GM03348 (cell line): ENCODE measurements at regions not wholly inside any gene's neighbourhood (a gene's known extent, or its start where the extent isn't known, plus 50 kb on each side); places are given as distances from the start of the nearest gene placed in this dataset.
"Not testable (repeated sequence)": the region's sequence is repeated elsewhere in the genome, so short reads cannot be mapped to it uniquely, and the experiment has no call there.

Experiments used
- DNase-seq: peaks from one replicate; pipeline ENCODE4 v3.0.0; 2012; ENCODE audit warnings: low spot score

DNA sequence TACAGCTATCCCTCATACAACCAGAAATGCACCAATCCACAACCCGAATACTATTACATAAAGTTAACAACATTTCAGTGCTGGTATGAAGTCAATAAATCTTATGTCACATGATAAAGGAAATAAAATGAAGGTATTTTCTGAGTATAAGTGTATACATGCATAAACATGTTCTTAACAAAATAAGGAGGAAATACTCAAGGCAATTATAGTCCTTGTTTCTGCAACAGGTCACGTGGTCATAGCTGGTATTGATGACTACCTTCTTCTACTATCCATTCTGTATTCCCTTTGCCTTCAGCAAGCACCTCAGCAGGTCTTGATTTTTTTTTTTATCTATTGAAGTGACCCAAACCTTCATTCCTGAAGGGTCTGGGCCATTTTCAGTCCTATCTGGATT, 675.6 kb downstream of the RPL10L start:
- DNase-seq = no peak

GRCh38 chr14:45972416-45972815, 679.2 kb downstream of the RPL10L start:
- DNase-seq = no peak

DNA sequence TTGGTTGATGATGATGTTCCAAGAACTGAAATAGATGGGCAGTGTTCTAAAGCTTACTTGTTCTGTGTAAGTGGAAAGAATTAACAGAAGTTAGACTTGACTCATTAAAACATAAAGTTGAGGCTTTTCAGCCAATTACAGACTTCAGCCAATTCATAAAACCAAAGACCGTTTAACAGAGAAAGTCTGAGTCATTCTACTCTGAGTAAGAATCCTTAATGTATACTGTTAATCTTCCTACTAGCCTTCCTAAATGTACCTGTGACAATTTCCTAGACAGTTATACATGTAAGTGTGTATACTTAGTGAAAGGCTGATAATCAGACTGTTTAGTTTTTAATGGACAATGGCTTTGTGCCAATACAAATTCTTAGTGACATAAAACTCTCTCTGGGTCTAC, 681.0 kb downstream of the RPL10L start:
- no peak for DNase-seq

DNA sequence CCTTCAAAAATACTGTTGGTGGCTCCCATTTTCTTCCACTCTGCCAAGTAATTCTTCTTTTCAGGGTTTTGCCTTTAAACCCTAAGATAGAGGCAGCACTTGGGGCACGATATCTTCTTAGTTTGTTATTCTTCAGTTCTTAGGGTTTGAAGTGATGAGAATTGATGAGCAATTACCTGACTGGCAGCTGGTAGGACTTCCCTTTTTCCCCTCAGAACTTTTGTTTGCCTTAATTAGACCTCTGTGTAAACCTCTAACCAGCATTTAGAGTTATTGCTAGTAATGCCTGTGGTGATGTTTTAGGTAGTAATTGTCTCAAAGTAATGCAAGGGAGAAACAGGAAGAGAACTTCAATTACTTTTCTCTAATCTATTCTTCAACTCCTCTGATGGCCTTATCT, 683.5 kb downstream of the RPL10L start:
- no peak for DNase-seq

- DNase-seq = no peak
These were observed 696.5 kb upstream of the MIS18BP1 start for GRCh38 chr14:45949479-45949878.

DNA sequence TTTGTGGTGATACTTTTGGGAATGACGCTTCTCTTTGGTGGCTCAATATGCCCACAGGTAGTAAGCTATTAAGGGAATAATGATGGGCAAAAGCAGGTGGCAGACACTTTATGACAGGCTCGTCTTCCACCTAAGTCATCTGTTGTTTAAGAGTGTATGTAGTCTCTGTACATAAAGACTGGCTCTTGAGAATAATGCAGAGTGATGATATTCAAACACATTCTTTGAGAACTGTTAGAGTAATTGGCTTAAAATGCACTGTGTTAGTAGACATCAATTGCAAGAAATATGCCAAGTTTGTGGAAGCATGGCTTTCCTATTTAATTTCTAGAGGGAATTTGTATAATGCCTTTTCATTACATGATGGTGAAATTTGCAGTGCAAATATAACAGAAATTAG, 694.8 kb upstream of the MIS18BP1 start:
- DNase-seq = no peak

DNA sequence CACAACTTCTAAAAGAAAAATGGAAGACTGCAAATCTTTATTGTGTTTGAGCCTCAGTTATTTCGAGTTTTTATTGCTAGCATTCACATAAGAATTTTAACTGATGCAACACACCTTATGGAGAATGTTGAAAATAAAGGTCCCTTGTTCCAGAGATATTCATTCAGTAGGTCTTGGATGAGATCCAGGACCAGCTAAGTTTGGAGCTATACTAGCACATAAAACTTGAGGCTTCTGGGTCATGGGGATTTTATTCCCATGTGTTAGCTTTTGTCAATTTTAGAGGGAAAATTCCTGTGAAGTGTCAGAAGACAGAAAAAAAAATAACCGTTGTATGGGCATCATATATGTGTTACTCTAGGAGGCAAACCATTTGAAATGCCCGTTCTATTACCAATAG, 693.2 kb upstream of the MIS18BP1 start:
- DNase-seq = no peak

GRCh38 chr14:45940318-45940717, 687.3 kb upstream of the MIS18BP1 start:
- DNase-seq = no peak

DNA sequence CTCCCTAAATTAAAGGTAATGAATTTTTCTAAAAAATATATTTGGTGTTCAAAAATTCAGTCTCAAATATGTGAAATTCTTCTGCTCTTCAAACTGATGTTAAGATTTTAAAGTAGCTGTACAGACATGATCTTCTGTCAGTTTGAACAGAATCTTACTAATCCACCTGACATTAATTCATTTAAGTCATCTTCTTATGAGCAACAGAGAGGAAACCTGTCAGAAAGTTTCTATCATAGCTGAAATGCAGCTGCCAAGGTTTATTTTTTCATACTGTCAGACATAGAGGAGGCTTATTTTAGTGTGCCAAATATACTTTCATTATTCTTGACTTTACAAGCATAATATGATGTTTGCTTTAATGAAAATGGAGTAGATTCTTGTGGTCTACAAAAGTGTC, 686.6 kb upstream of the MIS18BP1 start:
- DNase-seq = no peak

DNA sequence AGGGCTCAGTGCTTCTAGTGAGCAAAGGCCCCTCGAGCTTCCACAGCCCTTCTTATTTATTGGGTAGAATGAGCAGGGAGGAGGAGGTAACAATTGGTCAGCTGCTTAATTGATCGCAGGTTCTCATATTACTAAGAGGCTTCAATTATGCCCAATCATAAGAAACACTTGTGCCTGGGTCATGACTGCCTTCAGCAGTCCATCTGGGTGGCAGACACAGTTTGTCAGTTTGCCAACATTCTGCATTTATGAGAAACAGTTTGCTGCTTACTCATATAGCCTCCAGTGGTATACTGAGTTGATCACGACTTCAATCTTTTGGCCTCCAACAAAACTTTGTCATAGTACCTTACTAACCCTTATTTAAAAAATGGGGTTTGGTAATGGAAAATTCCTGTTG, 667.0 kb upstream of the MIS18BP1 start:
- not testable (repeated sequence) for DNase-seq

GRCh38 chr14:45916340-45916953, 663.4 kb upstream of the MIS18BP1 start:
- no peak for DNase-seq

GRCh38 chr14:45907782-45908181, 654.8 kb upstream of the MIS18BP1 start:
- no peak for DNase-seq

DNA sequence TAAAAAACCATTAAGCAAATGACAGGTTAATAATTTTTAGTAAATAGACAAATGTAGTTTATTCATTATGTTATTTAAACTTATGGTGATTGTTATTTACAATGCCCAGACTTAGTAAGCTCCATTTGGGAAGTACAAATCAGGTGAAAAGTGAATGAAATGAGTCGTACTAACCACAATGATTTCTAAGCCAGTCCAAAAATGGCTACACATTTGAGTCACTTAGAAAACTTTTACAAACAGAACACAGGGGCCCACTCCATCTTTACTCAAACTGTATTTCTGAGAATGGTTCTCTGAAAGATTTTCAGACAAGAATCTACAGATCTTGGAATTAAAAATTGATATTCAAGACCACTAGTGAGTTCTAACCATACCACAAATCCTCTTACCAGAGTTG, 653.3 kb upstream of the MIS18BP1 start:
- DNase-seq = no peak

DNA sequence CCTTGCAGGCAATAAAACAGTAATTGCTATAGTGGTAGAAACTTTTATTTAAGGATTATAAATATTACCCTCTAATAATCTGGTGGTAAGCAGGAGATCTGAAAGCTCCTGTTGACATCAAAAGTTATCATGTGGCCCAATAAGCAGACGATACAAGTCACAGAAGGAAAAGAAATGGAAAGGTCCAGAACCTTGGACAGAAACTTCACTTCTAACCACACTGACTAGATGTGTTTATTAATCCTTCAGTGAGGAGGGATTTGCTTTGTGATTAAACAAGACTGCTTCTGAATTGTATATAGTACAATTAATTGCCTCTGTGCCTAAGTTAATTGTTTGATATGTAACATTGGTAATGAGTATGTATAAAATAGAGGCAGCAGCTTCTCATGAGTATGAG, 652.7 kb upstream of the MIS18BP1 start:
- no peak for DNase-seq

DNA sequence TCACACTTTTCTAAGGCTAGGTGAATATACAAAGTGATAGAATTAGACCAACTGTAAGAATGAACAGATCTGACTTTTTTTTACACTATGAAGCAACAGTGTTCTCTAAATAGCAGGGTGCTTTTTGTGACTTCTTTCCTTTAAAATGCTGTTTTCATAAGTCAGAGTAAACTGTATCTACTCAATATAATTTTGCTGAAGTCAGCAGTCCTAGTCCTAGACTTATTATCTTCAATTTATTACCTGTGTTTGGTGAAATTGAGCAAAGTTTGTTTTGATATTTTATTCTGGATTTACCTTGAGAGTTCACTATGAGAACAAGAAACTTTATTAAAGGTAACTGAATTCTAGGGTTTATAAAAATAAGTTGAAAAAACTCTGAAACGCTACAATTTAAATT, 651.3 kb upstream of the MIS18BP1 start:
- DNase-seq = no peak

DNA sequence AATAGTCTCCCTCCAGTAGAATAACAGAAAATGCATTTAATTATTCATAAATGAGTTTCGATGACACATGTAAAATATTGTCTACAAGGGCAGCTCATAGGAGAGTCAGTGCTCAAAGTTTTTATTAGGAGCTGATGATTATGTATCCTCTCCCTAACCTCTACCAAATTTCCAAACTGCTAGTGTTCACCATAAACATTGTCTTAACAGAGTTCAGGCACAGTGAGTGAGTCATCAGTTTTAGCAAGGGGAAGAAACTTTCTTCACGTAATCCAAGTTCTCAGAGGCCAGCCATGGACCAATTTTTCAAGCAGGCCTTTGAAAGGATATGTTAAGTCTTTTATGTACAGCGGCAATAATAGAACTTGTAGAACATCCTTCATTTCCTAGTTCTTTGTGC, 649.2 kb upstream of the MIS18BP1 start:
- DNase-seq = no peak

DNA sequence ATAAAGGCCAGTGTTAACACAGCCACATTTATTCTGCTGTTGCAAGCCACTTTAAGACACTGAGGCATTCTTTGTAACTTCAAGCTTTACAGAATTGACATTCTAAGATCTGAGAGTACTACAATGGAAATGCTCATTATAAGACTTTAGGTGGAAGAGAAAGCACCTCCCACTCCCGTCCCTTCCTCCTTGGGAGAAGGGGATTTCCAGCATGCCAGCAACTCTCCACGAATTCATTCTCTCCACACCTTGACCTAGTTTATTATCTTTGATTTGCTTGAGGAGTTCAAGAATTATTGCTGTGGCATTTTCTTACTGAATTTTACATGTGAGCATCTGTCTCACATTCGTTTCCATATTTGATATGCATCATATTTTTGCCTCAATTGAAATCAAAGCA, 644.4 kb upstream of the MIS18BP1 start:
- DNase-seq = no peak

DNA sequence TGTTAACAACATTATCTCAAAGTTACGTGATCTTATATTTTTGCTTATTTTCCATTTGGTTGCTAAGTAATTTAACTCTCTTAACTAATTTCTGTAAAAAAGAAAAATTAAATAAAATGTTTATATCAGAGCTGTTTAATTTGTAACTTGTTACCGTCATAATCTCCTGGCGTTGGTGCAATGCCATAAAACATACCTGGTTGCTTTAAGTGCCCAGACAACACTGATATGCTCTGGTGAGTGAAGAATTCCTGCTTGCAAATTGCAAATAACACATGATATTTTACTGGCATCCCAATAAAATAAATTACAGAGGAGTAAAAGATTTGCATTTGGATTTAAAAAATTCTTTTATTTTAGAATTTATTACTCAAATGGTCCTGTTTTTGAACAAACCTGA, 640.1 kb upstream of the MIS18BP1 start:
- DNase-seq = no peak

GRCh38 chr14:45891417-45892080, 638.5 kb upstream of the MIS18BP1 start:
- DNase-seq = no peak

DNA sequence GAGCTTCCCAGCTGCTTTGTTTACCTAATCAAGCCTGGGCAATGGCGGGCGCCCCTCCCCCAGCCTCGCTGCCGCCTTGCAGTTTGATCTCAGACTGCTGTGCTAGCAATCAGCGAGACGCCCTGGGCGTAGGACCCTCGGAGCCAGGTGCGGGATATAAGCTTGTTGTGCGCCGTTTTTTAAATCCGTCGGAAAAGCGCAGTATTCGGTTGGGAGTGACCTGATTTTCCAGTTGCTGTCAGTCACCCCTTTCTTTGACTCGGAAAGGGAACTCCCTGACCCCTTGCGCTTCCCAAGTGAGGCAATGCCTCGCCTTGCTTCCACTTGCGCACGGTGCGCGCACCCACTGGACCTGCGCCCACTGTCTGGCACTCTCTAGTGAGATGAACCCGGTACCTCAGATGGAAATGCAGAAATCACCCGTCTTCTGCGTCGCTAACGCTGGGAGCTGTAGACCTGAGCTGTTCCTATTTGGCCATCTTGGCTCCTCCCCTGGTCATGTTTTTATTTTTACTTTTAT, 635.8 kb upstream of the MIS18BP1 start:
- not testable (repeated sequence) for DNase-seq

DNA sequence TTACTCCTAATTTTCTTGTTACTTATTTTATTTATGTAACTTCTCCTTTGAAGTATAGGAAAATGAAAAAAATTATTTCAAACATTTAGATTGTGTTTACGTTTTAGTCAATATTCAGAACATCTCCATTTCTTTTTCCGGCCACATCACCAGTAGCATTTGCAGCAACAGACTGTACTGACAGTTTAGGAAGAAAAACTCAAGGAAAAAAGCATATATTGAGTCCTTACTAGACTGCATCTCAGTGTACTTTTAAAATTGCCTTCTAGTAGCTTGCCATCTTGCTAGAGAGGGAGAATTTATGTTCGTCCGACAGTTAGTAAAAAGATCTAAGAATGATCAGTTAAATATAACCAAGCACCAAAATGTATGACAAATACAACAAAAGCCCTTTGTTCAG, 625.0 kb upstream of the MIS18BP1 start:
- DNase-seq = no peak

DNA sequence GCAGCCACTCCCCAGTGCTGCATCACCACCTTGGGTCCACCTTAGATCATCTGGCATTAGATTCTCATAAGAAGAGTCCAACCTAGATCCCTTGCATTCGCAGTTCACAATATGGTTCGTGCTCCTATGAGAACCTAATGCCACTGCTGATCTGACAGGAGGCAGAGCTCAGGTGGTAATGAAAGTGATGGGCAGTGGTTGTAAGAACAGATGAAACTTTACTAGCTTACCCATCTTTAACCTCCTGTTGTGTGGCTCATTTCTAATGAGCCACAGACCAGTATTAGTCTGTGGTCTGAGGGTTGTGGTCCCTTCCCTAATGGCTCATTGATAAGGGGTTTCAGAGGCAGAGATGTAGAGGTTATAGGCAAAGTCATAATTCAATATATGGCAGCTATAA, 615.9 kb upstream of the MIS18BP1 start:
- DNase-seq = no peak

DNA sequence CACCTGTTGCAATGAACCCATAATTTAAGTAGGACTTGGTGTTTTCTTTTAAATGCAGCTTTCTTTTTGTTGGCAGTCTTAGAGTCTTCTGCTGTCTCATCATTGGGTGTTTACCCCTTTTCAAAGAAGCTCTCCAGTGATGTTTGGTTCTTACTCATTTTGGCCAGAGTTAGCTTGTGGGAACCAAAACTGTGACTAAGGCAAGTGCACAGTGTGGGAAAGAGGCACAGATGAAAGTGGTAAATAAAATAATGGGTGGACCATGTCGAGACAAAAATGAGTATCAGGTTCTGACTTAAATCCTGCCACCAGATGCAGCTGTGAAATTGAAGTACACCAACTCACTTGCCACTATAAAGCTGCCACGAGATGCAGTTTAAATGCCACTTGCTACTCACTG, 615.4 kb upstream of the MIS18BP1 start:
- DNase-seq = no peak
